NT2/D1 (cell line): ENCODE measurements at regions not wholly inside any gene's neighbourhood (a gene's known extent, or its start where the extent isn't known, plus 50 kb on each side); places are given as distances from the start of the nearest gene placed in this dataset.

Experiments
- SUZ12 ChIP-seq: IDR thresholded peaks from 2 replicates; pipeline ENCODE4 v1.6.1; 2011; ENCODE audit not compliant: insufficient read length, insufficient read depth; ENCODE audit errors: extremely low read depth
- ZNF274 ChIP-seq: IDR thresholded peaks from 2 replicates; pipeline ENCODE4 v1.6.1; 2011; ENCODE audit warnings: mild to moderate bottlenecking, low read depth, low read length

GRCh38 chr4:160193787-160194186, 1090.9 kb downstream of the RAPGEF2 start:
- no peak for TF ChIP-seq SUZ12
- TF ChIP-seq ZNF274, result no peak
